ENCODE measurements at regions not wholly inside any gene's neighbourhood (a gene's known extent, or its start where the extent isn't known, plus 50 kb on each side); places are given as distances from the start of the nearest gene placed in this dataset.

DNA sequence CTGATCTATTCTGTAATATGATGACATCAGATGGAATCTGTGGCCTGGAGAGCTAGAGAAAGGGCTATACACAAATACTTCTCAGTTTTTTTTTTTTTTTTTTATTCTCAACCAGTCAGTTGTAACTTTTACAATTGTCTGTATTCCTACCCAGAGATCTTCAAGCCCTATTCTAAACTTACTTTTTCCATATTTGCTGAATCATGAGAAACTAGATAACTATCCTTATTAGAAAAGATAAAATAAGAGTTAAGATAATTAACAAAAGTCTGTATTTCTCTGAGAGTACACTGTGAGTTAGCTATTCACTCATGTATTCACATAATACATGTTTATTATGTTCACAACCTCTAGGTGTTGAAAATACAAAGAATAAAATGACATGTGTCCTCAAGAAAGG lies 1575.9 kb downstream of the EFNA5 start:
- Histone ChIP-seq H2BK20ac (ENCODE audit: low read depth, low read length) (no peak overlapping the region), H3K9me1 (ENCODE audit: insufficient read depth, low read length) (peaks cover 4% of the 10 kb centered on the region; the same call in 1 of the 2 replicates), H3K36me3 (ENCODE audit: control insufficient read depth, insufficient read depth, low read length) (no peaks in the 10 kb centered on the region), H3K4ac (ENCODE audit: low read depth, low read length) (no peak overlapping the region), H2AFZ (replicated peaks; ENCODE audit: low read length, poor library complexity) (no peak overlapping the region), H3K14ac (replicated peaks; ENCODE audit: low read depth, low read length) (no peak overlapping the region), H3K56ac (ENCODE audit: extremely low read depth, insufficient read depth, low read length) (no peak overlapping the region), H3K79me1 (ENCODE audit: low read depth in 1 of 2, low read length in 2 of 2) (no peaks in the 10 kb centered on the region), H3K27ac (ENCODE audit: insufficient read depth, low read length) (no peak overlapping the region), H3K18ac (ENCODE audit: low read depth, low read length) (no peak overlapping the region), H4K20me1 (ENCODE audit: insufficient read depth, low read length) (no peaks in the 10 kb centered on the region), H3K23ac (ENCODE audit: low read depth, low read length) (no peak overlapping the region), H2AK9ac (replicated peaks; ENCODE audit: low read depth, low read length, poor library complexity) (no peak overlapping the region), H4K91ac (ENCODE audit: insufficient read depth, low read depth, low read length) (no peak overlapping the region), H3K9me3 (ENCODE audit: control insufficient read depth, insufficient read depth, low read length) (no peaks in the 10 kb centered on the region), H3K9ac (ENCODE audit: low read depth, low read length) (no peak overlapping the region), H2AK5ac (ENCODE audit: low read depth, low read length) (no peak overlapping the region), H3K4me3 (ENCODE audit: insufficient read depth, low read depth, low read length) (no peak overlapping the region), H2BK120ac (ENCODE audit: low read depth, low read length) (no peak overlapping the region), H4K5ac (ENCODE audit: low read depth, low read length) (no peak overlapping the region), H3K4me1 (ENCODE audit: control insufficient read depth, insufficient read depth, low read length) (peaks cover 5% of the 10 kb centered on the region; the same call in 1 of the 2 replicates), H4K8ac (ENCODE audit: low read depth in 2 of 2, low read length in 2 of 2) (no peak overlapping the region), H2BK5ac (ENCODE audit: low read depth, low read length, poor library complexity, severe bottlenecking) (no peak overlapping the region), H3K4me2 (ENCODE audit: low read depth, low read length) (no peak overlapping the region), H2BK15ac (ENCODE audit: low read depth, low read length) (no peak overlapping the region), H3K27me3 (ENCODE audit: control insufficient read depth, insufficient read depth, low read length) (no peaks in the 10 kb centered on the region)
- BruUV-seq (replicated peaks) = no TSS peak
- ATAC-seq (ENCODE audit: low read depth) (no peak), DNase-seq (peak; percentile 14)
- TF ChIP-seq POLR2A (IDR thresholded peaks at IDR 0.05; ENCODE audit: low read depth, low read length) = no peak
- no peak for TF ChIP-seq BHLHE40 (IDR thresholded peaks at IDR 0.05; ENCODE audit: low read depth, low read length)
- TF ChIP-seq, protein P1, sequence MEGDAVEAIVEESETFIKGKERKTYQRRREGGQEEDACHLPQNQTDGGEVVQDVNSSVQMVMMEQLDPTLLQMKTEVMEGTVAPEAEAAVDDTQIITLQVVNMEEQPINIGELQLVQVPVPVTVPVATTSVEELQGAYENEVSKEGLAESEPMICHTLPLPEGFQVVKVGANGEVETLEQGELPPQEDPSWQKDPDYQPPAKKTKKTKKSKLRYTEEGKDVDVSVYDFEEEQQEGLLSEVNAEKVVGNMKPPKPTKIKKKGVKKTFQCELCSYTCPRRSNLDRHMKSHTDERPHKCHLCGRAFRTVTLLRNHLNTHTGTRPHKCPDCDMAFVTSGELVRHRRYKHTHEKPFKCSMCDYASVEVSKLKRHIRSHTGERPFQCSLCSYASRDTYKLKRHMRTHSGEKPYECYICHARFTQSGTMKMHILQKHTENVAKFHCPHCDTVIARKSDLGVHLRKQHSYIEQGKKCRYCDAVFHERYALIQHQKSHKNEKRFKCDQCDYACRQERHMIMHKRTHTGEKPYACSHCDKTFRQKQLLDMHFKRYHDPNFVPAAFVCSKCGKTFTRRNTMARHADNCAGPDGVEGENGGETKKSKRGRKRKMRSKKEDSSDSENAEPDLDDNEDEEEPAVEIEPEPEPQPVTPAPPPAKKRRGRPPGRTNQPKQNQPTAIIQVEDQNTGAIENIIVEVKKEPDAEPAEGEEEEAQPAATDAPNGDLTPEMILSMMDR (conservative IDR thresholded peaks at IDR 0.05; ENCODE audit: low read depth, low read length) = no peak
- TF ChIP-seq RAD21 (IDR thresholded peaks at IDR 0.05; ENCODE audit: low read length) = no peak
- TF ChIP-seq USF2 (IDR thresholded peaks at IDR 0.05; ENCODE audit: low read depth, low read length) = no peak
- peak; percentile 76 for TF ChIP-seq MAFK (IDR thresholded peaks at IDR 0.05; ENCODE audit: low read depth, low read length)
- no peak for TF ChIP-seq MXI1 (IDR thresholded peaks at IDR 0.05; ENCODE audit: borderline replicate concordance, low read depth, low read length)
- CTCF ChIA-PET = interaction anchor here (0.6 kb wide), 3 partner anchors 17 to 937 kb away, joined by 3 read pairs; no protein-coding TSS in a partner anchor
- POLR2A ChIA-PET (ENCODE audit: unreplicated experiment) = no interaction called here
- in situ Hi-C loops (cut with MboI; ENCODE audit: low sequenced_read_pairs) = no loop called here
- intact Hi-C loops (cut with micrococcal nuclease) = no loop called here
- dilution Hi-C loops (cut with HindIII; ENCODE audit: low sequenced_read_pairs, unreplicated experiment) = no loop called here

All from IMR-90 (cell line).